Activated T-helper 17 cell treated with anti-CD3 and anti-CD28 coated beads, Interleukin-2, amount 50 U/mL, for 72 hours (primary cell): ENCODE measurements at regions not wholly inside any gene's neighbourhood (a gene's known extent, or its start where the extent isn't known, plus 50 kb on each side); places are given as distances from the start of the nearest gene placed in this dataset.

Experiments
- ATAC-seq: fragments of 150-1000 bp; cut with Tn5 transposase; replicated peaks from 2 replicates; pipeline ENCODE4 v1.10.0; 2021; ENCODE audit warnings: mild to moderate bottlenecking, moderate library complexity
- H3K27ac Mint-ChIP-seq: one replicate; pipeline ENCODE4 v1.8.0; 2022; ENCODE audit warnings: mixed read lengths
- H3K27me3 Mint-ChIP-seq: one replicate; pipeline ENCODE4 v1.8.0; 2022; ENCODE audit warnings: mixed read lengths
- H3K36me3 Mint-ChIP-seq: one replicate; pipeline ENCODE4 v1.8.0; 2022; ENCODE audit warnings: low read depth, mild to moderate bottlenecking, mixed read lengths
- H3K4me1 Mint-ChIP-seq: one replicate; pipeline ENCODE4 v1.8.0; 2022; ENCODE audit warnings: mixed read lengths
- H3K4me3 Mint-ChIP-seq: one replicate; pipeline ENCODE4 v1.8.0; 2022; ENCODE audit warnings: mild to moderate bottlenecking, mixed read lengths
- H3K9me3 Mint-ChIP-seq: one replicate; pipeline ENCODE4 v1.8.0; 2022; ENCODE audit warnings: mixed read lengths

DNA sequence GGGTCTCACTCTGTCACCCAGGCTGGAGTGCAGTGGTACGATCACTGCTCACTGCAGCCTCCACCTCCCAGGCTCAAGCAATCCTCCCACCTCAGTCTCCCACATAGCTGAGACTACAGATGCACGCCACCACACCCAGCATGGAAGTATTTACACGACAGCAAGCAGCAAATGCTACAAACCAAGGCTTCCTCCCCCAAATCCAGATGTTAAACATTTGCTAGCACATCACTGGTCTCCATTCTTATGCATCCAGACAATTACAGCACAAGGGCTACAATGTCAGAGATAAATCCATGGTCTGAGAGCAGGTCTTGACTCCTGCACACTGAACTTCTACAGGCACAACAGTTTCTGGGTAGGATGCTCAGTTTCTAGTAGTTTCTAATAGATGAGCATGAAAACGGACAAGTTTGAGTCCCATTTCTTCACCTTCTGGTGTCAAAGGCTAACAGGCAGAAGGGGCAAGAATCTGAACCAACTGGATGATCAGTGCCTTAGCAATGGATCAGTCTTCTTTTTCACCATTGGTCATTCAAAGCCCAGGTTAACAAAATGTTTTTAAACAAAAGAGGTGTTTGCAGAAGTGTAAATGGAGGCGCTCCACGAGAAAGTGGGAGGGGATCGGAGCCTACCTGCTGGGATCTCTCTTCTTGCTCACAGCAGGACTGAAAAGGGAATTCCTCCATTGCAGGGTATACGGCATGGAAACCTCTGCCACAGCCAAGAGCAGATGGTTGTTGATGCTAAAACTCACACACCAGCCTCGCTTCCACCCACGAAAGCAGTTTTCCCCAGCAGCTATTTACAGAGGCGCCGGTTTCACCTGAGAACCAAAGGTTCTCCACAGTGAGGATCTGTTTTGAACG lies 135.0 kb upstream of the ARL4C start:
- no peak overlapping the region for H3K27ac Mint-ChIP-seq
- no peaks in the 10 kb centered on the region for H3K36me3 Mint-ChIP-seq
- ATAC-seq: no peak
- H3K4me1 Mint-ChIP-seq: no peaks in the 10 kb centered on the region
- peaks cover 19% of the 10 kb centered on the region for H3K27me3 Mint-ChIP-seq
- no peaks in the 10 kb centered on the region for H3K9me3 Mint-ChIP-seq
- H3K4me3 Mint-ChIP-seq: no peak overlapping the region

DNA sequence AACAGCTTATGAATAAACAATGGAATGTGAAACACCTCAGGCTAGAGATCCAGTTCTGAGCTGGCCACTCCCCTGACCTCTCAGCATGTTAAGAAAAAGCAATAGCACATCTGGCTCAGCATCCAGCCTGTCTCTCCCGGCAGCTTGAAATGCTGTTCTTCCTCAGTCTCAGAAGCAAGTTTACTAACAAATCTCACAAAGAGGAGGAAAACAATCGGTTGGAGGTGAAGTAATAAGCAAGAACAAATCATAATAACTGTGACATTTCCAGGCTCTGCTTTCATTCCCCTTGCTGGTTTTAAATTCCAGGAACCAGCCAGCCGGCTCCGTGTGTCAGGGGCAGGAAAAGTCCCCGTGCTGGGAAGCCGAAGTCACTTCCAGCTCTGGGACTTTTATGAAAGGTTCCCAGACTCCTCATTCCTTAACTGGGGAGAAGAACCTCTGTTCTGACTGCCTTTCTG lies 133.9 kb upstream of the ARL4C start:
- no peaks in the 10 kb centered on the region for H3K36me3 Mint-ChIP-seq
- no peak for ATAC-seq
- no peak overlapping the region for H3K27ac Mint-ChIP-seq

DNA sequence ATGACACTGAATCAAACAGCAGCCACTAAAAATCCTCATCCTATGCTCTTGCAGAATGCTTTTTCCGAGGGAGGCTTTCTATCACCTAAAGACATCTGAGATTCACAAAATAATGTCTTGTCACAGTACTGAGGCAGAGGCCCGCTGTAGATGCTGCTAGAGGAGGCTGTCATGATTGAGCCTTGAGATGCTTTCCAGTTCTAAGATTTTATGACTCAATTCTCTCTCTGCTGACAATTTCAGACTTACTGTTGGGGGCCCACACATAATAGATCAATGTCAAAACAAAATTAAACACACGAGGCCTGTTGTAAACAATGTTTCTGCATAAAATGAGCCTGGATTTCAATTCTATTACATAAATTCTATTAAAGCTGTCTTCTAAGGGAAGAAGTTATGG lies 132.7 kb upstream of the ARL4C start:
- Mint-ChIP-seq H3K36me3 (no peaks in the 10 kb centered on the region), H3K27me3 (peaks cover 28% of the 10 kb centered on the region), H3K4me3 (no peak overlapping the region), H3K27ac (no peak overlapping the region), H3K4me1 (no peaks in the 10 kb centered on the region), H3K9me3 (no peaks in the 10 kb centered on the region)
- ATAC-seq: no peak

More for the DNA sequence above, 133.9 kb upstream of the ARL4C start:
- Mint-ChIP-seq H3K9me3 (no peaks in the 10 kb centered on the region), H3K4me1 (no peaks in the 10 kb centered on the region), H3K4me3 (no peak overlapping the region), H3K27me3 (peaks cover 28% of the 10 kb centered on the region)

DNA sequence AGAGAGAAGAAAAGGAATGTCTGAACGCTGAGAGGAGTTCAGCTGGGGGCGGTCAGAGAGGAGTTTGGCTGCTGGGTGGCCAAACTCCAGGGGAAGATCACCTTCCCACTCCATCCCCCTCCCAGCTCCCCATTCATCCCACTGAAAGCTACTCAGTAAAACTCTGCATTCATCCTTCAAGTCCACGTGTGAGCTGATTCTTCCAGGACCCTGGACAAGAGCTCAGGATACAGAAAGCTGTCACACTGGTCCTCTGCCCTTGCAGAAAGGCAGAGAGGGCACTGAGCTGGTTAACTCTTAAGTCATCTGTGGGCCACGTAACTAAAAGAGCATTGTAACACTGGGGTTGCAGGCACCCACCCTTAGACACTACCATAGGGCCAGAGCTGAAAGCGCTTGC lies 132.1 kb upstream of the ARL4C start:
- H3K36me3 Mint-ChIP-seq: no peaks in the 10 kb centered on the region
- no peaks in the 10 kb centered on the region for H3K9me3 Mint-ChIP-seq
- H3K27ac Mint-ChIP-seq: no peak overlapping the region
- H3K27me3 Mint-ChIP-seq: peaks cover 28% of the 10 kb centered on the region
- no peak overlapping the region for H3K4me3 Mint-ChIP-seq
- ATAC-seq: no peak
- H3K4me1 Mint-ChIP-seq: no peaks in the 10 kb centered on the region

DNA sequence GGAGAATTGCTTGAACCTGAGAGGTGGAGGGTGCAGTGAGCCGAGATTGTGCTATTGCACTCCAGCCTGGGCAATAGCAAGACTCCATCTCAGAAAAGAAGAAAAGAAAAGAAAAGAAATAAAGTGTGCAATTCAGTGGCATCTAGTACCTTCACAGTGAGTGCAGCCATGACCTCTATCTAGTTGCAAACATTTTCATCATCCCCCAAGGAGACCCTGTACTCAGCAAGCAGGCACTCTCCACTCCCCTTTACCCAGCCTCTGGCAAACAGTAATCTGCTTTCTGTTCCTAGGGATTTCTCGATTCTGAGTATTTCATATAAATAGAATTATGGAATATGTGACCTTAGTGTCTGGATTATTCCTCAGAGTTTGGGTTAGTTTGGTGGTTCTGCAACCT lies 130.4 kb upstream of the ARL4C start:
- peaks cover 28% of the 10 kb centered on the region for H3K27me3 Mint-ChIP-seq
- H3K36me3 Mint-ChIP-seq: no peaks in the 10 kb centered on the region
- no peaks in the 10 kb centered on the region for H3K9me3 Mint-ChIP-seq

DNA sequence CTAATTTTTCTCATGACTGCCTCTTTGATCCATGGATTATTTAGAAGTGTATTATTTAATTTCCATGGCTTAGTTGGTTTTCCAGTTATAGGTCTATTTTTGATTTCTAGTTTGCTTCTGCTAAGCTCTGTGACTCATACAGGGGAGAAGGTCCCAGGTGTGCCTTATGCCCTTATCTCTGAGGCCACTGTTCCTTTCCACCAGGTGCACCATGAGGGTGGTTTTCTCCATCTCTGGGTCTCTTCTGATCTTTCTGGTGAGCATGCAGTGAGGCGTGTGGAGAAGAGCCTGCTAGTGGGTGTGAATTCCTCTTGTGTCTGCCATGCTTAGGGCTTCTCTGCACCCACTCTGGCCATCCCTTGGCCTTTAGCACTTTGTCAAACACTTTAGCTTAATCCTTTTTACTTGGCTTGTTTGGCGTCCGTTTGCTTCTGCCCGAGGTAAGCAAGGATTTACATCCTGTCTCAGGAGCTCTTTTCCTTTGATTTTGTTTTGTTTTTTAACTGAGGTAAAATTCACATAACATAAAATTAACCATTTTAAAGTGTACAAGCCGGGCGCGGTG lies 129.8 kb upstream of the ARL4C start:
- Mint-ChIP-seq H3K9me3 (no peaks in the 10 kb centered on the region), H3K4me1 (no peaks in the 10 kb centered on the region), H3K36me3 (no peaks in the 10 kb centered on the region), H3K4me3 (no peak overlapping the region), H3K27me3 (peaks cover 24% of the 10 kb centered on the region), H3K27ac (no peak overlapping the region)
- no peak for ATAC-seq

More for the DNA sequence above, 130.4 kb upstream of the ARL4C start:
- no peak overlapping the region for H3K4me3 Mint-ChIP-seq
- no peaks in the 10 kb centered on the region for H3K4me1 Mint-ChIP-seq
- H3K27ac Mint-ChIP-seq: no peak overlapping the region
- ATAC-seq: no peak

DNA sequence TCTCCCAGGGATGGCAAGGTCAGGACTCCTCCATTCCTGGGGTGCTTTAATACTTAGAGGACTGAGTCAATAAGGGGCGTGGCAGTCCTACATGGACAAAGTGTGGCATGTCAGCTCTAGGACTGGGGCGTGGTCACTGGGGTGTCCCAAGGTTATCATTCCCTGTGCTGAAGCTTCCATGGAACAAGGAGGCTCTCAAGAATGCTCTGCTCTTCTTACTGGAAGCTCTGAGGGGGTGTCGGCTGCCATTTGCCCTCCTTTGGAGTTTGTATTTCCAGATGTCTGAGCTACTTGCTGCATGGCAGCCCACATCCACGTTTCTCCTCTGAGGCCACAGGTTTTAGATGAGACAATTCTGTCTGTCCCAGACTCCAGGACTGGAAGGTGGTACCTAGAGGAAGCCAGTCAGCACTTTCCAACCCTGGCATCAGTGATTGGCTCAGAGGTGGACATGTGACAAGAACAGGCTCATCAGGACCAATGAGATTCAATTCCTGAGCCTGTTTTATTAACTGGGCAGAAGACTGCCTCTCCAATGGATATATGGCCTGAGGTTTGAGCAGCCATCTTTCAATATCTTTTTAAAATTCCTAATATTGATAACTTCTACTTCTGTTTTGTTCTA lies 128.9 kb upstream of the ARL4C start:
- H3K9me3 Mint-ChIP-seq: no peaks in the 10 kb centered on the region
- no peak for ATAC-seq
- peaks cover 22% of the 10 kb centered on the region for H3K27me3 Mint-ChIP-seq
- H3K36me3 Mint-ChIP-seq: no peaks in the 10 kb centered on the region
- no peak overlapping the region for H3K27ac Mint-ChIP-seq
- no peaks in the 10 kb centered on the region for H3K4me1 Mint-ChIP-seq
- H3K4me3 Mint-ChIP-seq: no peak overlapping the region

DNA sequence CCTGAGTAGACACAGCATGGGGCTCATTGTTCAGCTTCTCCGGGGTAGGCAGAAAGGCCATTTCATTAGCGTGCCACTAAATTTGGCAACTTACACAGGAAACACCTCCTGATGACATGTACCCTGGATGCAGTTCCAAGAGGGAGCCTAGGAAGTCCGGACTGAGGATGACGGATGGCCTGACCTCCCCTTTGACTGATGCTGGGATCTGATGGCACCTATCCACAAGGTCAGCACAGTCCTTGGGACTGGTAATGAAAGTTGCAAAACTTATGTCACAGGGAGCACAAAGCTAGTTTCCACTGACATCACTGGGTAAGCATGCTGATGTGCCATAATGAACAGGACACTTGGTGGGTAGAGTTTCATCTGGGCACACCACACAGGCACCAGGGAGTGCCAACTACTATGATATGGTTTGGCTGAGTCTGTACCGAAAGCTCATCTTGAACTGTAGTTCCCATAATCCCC lies 126.7 kb upstream of the ARL4C start:
- no peak overlapping the region for H3K4me3 Mint-ChIP-seq
- no peak for ATAC-seq
- H3K9me3 Mint-ChIP-seq: no peaks in the 10 kb centered on the region
- no peaks in the 10 kb centered on the region for H3K36me3 Mint-ChIP-seq
- peaks cover 10% of the 10 kb centered on the region for H3K27me3 Mint-ChIP-seq
- H3K4me1 Mint-ChIP-seq: peaks cover 6% of the 10 kb centered on the region
- no peak overlapping the region for H3K27ac Mint-ChIP-seq

DNA sequence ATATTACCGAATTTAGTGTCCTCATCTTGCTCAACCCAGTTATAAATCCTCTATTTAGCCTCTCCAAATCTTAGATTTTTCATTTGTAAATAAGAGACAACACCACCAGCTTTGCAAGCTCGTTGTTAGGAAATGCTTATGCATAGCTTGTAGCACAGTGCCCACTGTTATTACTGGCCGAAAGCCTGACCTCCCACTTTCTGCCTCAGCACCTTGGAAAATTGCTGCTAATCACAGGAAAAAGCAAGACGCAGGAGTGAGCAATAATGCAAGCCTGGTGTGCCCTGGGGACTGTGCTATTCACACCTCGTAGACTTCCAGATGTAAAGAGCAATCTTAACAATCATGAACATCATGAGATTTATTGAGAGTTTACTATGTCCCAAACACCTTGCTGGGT lies 124.2 kb upstream of the ARL4C start:
- H3K27me3 Mint-ChIP-seq: peaks cover 1% of the 10 kb centered on the region
- no peak for ATAC-seq
- H3K9me3 Mint-ChIP-seq: no peaks in the 10 kb centered on the region
- peaks cover 6% of the 10 kb centered on the region for H3K4me1 Mint-ChIP-seq
- no peak overlapping the region for H3K27ac Mint-ChIP-seq
- no peaks in the 10 kb centered on the region for H3K36me3 Mint-ChIP-seq
- no peak overlapping the region for H3K4me3 Mint-ChIP-seq

DNA sequence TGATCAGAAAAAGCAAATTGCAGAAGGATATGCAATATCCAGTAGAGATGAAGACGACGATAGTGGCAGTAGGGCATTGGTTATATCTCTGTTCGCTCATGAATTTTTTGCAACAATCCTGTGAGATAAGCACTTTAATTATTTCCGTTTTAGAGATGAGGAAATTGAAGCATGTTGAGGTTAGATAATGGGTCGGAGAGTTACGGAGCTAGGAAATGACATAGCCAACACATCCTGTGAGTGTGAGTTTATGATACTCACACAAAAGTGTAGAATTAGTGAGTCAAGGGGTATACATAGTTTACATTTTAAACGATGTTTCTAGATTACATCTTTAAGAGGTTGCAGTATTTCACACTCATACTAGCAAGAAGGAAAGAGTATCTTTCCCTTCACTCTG lies 123.1 kb upstream of the ARL4C start:
- Mint-ChIP-seq H3K36me3 (no peaks in the 10 kb centered on the region), H3K27me3 (no peaks in the 10 kb centered on the region), H3K9me3 (no peaks in the 10 kb centered on the region), H3K27ac (no peak overlapping the region), H3K4me1 (peaks cover 6% of the 10 kb centered on the region), H3K4me3 (no peak overlapping the region)
- peak; percentile 60 for ATAC-seq

DNA sequence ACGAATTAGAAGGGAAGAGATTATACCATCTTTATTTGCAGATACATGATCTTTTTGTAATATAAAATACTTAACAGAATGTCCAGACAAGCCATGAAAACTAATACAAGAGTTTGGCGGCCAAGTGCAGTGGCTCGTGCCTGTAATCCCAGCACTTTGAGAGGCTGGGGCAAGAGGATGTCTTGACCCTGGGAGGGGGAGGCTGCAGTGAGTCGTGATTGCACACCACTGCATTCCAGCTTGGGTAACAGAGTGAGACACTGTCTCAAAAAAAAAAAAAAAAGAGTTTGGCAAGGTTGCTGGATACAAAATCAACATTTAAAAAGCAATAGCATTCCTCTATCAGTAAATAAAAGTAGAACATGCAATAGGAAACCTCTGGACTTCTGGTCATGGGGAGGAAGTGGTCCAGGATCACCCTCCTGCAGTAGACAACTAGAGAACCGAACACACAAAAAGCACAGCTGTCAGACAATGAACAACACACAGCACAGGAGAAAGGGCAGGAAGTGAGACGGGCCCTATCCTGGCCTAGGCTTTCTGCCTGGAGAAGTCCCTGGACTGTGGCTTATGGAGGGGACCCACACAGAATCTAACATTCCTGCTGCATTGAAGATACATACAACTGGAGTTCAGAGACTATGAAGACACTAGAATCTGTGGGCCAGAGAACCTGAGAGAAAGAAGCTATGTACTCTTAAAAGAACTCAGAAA lies 118.9 kb upstream of the ARL4C start:
- H3K36me3 Mint-ChIP-seq: no peaks in the 10 kb centered on the region
- H3K4me3 Mint-ChIP-seq: no peak overlapping the region
- no peaks in the 10 kb centered on the region for H3K9me3 Mint-ChIP-seq
- H3K27me3 Mint-ChIP-seq: peaks cover 9% of the 10 kb centered on the region
- ATAC-seq: no peak
- no peak overlapping the region for H3K27ac Mint-ChIP-seq
- peaks cover 6% of the 10 kb centered on the region for H3K4me1 Mint-ChIP-seq

DNA sequence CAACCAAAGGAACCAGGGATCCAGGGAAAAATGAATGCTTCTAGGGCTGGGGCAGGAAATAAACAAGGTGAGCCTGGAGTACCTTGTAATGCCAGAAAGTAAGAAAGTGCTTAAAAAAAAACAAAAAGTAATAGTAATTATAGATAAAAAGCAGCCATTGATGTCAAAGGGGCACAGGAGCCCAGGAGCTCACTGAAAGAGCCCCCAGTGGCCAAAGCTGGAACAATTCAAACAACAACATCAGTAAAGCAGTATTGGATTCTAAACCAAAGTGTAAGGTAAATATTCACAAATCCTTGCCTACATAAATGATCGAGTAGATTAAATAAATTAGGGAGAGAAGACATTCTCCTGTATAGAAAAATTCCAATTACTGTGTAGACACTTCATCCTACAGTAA lies 114.3 kb upstream of the ARL4C start:
- no peak for ATAC-seq
- no peaks in the 10 kb centered on the region for H3K4me1 Mint-ChIP-seq
- peaks cover 16% of the 10 kb centered on the region for H3K27me3 Mint-ChIP-seq
- no peak overlapping the region for H3K4me3 Mint-ChIP-seq
- H3K27ac Mint-ChIP-seq: no peak overlapping the region
- no peaks in the 10 kb centered on the region for H3K36me3 Mint-ChIP-seq
- H3K9me3 Mint-ChIP-seq: no peaks in the 10 kb centered on the region

DNA sequence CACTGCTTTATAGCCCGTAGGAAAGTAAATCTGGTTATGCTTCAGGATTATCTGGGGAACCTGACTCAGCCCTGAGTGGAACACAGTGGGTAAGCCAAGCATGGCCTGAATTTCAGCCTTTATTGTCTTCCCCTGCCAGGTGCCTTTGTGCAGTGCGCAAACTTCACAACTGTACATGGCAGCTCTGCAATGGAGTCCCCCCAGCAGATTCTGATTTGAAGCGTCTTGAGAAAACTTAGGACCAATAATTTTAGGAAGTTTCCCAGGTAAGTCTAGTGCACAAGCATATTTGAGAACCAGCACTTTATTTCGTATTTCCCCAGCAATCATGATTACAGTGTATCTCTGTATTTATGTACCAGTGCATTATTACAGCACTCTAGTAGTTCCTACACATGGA lies 112.1 kb upstream of the ARL4C start:
- Mint-ChIP-seq H3K9me3 (no peaks in the 10 kb centered on the region), H3K27ac (no peak overlapping the region), H3K4me3 (no peak overlapping the region), H3K4me1 (no peaks in the 10 kb centered on the region), H3K36me3 (no peaks in the 10 kb centered on the region), H3K27me3 (peaks cover 25% of the 10 kb centered on the region)
- no peak for ATAC-seq

DNA sequence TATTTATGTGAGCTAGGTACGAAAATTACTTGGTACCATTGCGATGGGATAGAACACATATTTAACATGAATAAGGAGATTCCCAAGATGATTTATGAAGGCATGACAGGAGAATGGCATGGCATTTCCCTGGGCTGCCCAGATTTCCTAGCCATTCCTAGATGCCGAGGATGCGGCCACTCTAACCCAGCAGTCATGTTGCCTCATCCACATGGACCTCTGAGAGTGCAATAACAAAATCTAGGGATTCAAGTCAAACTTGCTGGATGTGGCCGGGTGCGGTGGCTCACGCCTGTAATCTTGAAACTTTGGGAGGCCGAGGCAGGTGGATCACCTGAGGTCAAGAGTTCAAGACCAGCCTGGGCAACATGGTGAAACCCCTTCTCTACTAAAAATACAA lies 110.8 kb upstream of the ARL4C start:
- Mint-ChIP-seq H3K36me3 (no peaks in the 10 kb centered on the region), H3K4me3 (no peak overlapping the region), H3K9me3 (no peaks in the 10 kb centered on the region), H3K4me1 (no peaks in the 10 kb centered on the region), H3K27me3 (peaks cover 29% of the 10 kb centered on the region), H3K27ac (no peak overlapping the region)
- no peak for ATAC-seq
